BLaER1 treated with 17β-estradiol and CSF1 and Interleukin-3, amounts not matched to agents 10 nM and 100 nM (cell line): ENCODE measurements at regions not wholly inside any gene's neighbourhood (a gene's known extent, or its start where the extent isn't known, plus 50 kb on each side); places are given as distances from the start of the nearest gene placed in this dataset.

Source experiments
- H3K27ac ChIP-seq, 11 experiments: shearing (Covaris generic); formaldehyde crosslinking; 2 replicates each; pipeline ENCODE4 v1.8.1; 2022
- H3K27me3 ChIP-seq, 11 experiments: shearing (Covaris generic); formaldehyde crosslinking; 2 replicates each; pipeline ENCODE4 v1.8.1; 2022
- H3K36me3 ChIP-seq, 11 experiments: shearing (Covaris generic); formaldehyde crosslinking; 2 replicates each; pipeline ENCODE4 v1.8.1; 2022
- H3K4me1 ChIP-seq, 10 experiments: shearing (Covaris generic); formaldehyde crosslinking; 2 replicates each; pipeline ENCODE4 v1.8.1; 2022
- H3K4me2 ChIP-seq, 11 experiments: shearing (Covaris generic); formaldehyde crosslinking; 2 replicates each; pipeline ENCODE4 v1.8.1; 2022
- H3K4me3 ChIP-seq, 10 experiments: shearing (Covaris generic); formaldehyde crosslinking; 2 replicates each; pipeline ENCODE4 v1.8.1; 2022
- H3K9ac ChIP-seq, 11 experiments: shearing (Covaris generic); formaldehyde crosslinking; 2 replicates each; pipeline ENCODE4 v1.8.1; 2022
- H3K9me3 ChIP-seq, 11 experiments: shearing (Covaris generic); formaldehyde crosslinking; replicated peaks in 1 of 11; 2 replicates each; pipeline ENCODE4 v1.8.1; 2022
- H4K20me1 ChIP-seq, 11 experiments: shearing (Covaris generic); formaldehyde crosslinking; 2 replicates each; pipeline ENCODE4 v1.8.1; 2022
- Cebpa-rat ChIP-seq, 11 experiments: shearing (Covaris generic); IDR thresholded peaks; 2 replicates each; pipeline ENCODE4 v1.8.1; 2022

GRCh38 chr4:145427991-145428390, 53.7 kb upstream of the SMAD1 start:
- H3K4me3 ChIP-seq, result no peak overlapping the region
- TF ChIP-seq Cebpa-rat (IDR thresholded peaks at IDR 0.05), result no peak

GRCh38 chr4:145427221-145427620, 54.4 kb upstream of the SMAD1 start:
- Histone ChIP-seq H3K27me3 (no peaks in the 10 kb centered on the region), H3K4me3 (no peak overlapping the region), H3K4me2 (no peak overlapping the region), H3K9ac (no peak overlapping the region), H3K27ac (no peak overlapping the region), H3K36me3 (no peaks in the 10 kb centered on the region), H4K20me1 (no peaks in the 10 kb centered on the region), H3K4me1 (no peaks in the 10 kb centered on the region), H3K9me3 (peaks cover 12 to 28% (median 18%) of the 10 kb centered on the region in 11 experiments; a peak in 20 of 22 replicates)
- no peak for TF ChIP-seq Cebpa-rat (IDR thresholded peaks at IDR 0.05)

More at GRCh38 chr4:145427991-145428390, 53.7 kb upstream of the SMAD1 start:
- no peak overlapping the region for H3K4me2 ChIP-seq
- H4K20me1 ChIP-seq, result no peaks in the 10 kb centered on the region
- no peak overlapping the region for H3K27ac ChIP-seq
- no peak overlapping the region for H3K9ac ChIP-seq
- peaks cover 12 to 28% (median 18%) of the 10 kb centered on the region in 11 experiments; a peak in 20 of 22 replicates for H3K9me3 ChIP-seq
- no peaks in the 10 kb centered on the region for H3K36me3 ChIP-seq
- no peaks in the 10 kb centered on the region for H3K4me1 ChIP-seq
- H3K27me3 ChIP-seq, result no peaks in the 10 kb centered on the region

- Histone ChIP-seq H3K4me1 (no peaks in the 10 kb centered on the region), H3K9ac (no peak overlapping the region), H4K20me1 (no peaks in the 10 kb centered on the region), H3K4me2 (no peak overlapping the region), H3K27me3 (no peaks in the 10 kb centered on the region), H3K4me3 (no peak overlapping the region), H3K9me3 (peaks cover 12 to 28% (median 18%) of the 10 kb centered on the region in 11 experiments; a peak in 20 of 22 replicates), H3K36me3 (no peaks in the 10 kb centered on the region), H3K27ac (no peak overlapping the region)
- no peak for TF ChIP-seq Cebpa-rat (IDR thresholded peaks at IDR 0.05)
These were observed 58.5 kb upstream of the SMAD1 start for GRCh38 chr4:145423017-145423708.

GRCh38 chr4:145420595-145421214, 60.9 kb upstream of the SMAD1 start:
- H3K4me1 ChIP-seq, result no peaks in the 10 kb centered on the region
- no peaks in the 10 kb centered on the region for H3K27me3 ChIP-seq
- H3K36me3 ChIP-seq, result no peaks in the 10 kb centered on the region
- TF ChIP-seq Cebpa-rat (IDR thresholded peaks at IDR 0.05), result no peak
- H3K4me2 ChIP-seq, result no peak overlapping the region
- H4K20me1 ChIP-seq, result no peaks in the 10 kb centered on the region
- H3K9ac ChIP-seq, result no peak overlapping the region
- H3K27ac ChIP-seq, result no peak overlapping the region
- H3K4me3 ChIP-seq, result no peak overlapping the region
- peaks cover 12 to 28% (median 18%) of the 10 kb centered on the region in 11 experiments; a peak in 20 of 22 replicates for H3K9me3 ChIP-seq

- Histone ChIP-seq H3K4me3 (no peak overlapping the region), H3K4me2 (no peak overlapping the region), H3K9me3 (peaks cover 2 to 10% (median 6%) of the 10 kb centered on the region in 11 experiments; a peak in 19 of 22 replicates), H4K20me1 (no peaks in the 10 kb centered on the region), H3K36me3 (no peaks in the 10 kb centered on the region), H3K27ac (no peak overlapping the region), H3K27me3 (no peaks in the 10 kb centered on the region), H3K9ac (no peak overlapping the region), H3K4me1 (no peaks in the 10 kb centered on the region)
- TF ChIP-seq Cebpa-rat (IDR thresholded peaks at IDR 0.05), result no peak
These were observed 62.9 kb upstream of the SMAD1 start for GRCh38 chr4:145418739-145419138.

- Histone ChIP-seq H3K4me3 (no peak overlapping the region), H3K27ac (no peak overlapping the region), H3K9me3 (no peaks in the 10 kb centered on the region), H3K4me2 (no peak overlapping the region), H3K9ac (no peak overlapping the region), H3K4me1 (no peaks in the 10 kb centered on the region), H3K36me3 (no peaks in the 10 kb centered on the region), H3K27me3 (no peaks in the 10 kb centered on the region), H4K20me1 (no peaks in the 10 kb centered on the region)
- no peak for TF ChIP-seq Cebpa-rat (IDR thresholded peaks at IDR 0.05)
These were observed 64.1 kb upstream of the SMAD1 start for GRCh38 chr4:145417348-145418130.

- Histone ChIP-seq H3K27ac (no peak overlapping the region), H3K4me3 (no peak overlapping the region), H3K4me2 (no peak overlapping the region), H3K4me1 (no peaks in the 10 kb centered on the region), H4K20me1 (no peaks in the 10 kb centered on the region), H3K9me3 (no peaks in the 10 kb centered on the region), H3K9ac (no peak overlapping the region), H3K36me3 (no peaks in the 10 kb centered on the region), H3K27me3 (no peaks in the 10 kb centered on the region)
- no peak for TF ChIP-seq Cebpa-rat (IDR thresholded peaks at IDR 0.05)
These were observed 66.8 kb upstream of the SMAD1 start for GRCh38 chr4:145414841-145415240.

GRCh38 chr4:145414226-145414625, 67.4 kb upstream of the SMAD1 start:
- H3K27ac ChIP-seq, result no peak overlapping the region
- no peaks in the 10 kb centered on the region for H3K4me1 ChIP-seq
- TF ChIP-seq Cebpa-rat (IDR thresholded peaks at IDR 0.05), result no peak
- no peaks in the 10 kb centered on the region for H3K27me3 ChIP-seq
- H3K4me3 ChIP-seq, result no peak overlapping the region
- no peak overlapping the region for H3K9ac ChIP-seq
- H3K9me3 ChIP-seq, result no peaks in the 10 kb centered on the region
- no peak overlapping the region for H3K4me2 ChIP-seq
- H3K36me3 ChIP-seq, result no peaks in the 10 kb centered on the region
- H4K20me1 ChIP-seq, result no peaks in the 10 kb centered on the region

- no peak for TF ChIP-seq Cebpa-rat (IDR thresholded peaks at IDR 0.05)
These were observed 74.7 kb upstream of the SMAD1 start for GRCh38 chr4:145406970-145407369.

More at GRCh38 chr4:145406970-145407369, 74.7 kb upstream of the SMAD1 start:
- no peak overlapping the region for H3K4me2 ChIP-seq
- no peaks in the 10 kb centered on the region for H3K4me1 ChIP-seq
- H3K4me3 ChIP-seq, result no peak overlapping the region
- H3K27ac ChIP-seq, result no peak overlapping the region
- H3K27me3 ChIP-seq, result no peaks in the 10 kb centered on the region
- no peak overlapping the region for H3K9ac ChIP-seq
- no peaks in the 10 kb centered on the region for H3K36me3 ChIP-seq
- peaks cover 0 to 6% (median 0%) of the 10 kb centered on the region in 11 experiments; a peak in 4 of 22 replicates for H3K9me3 ChIP-seq
- no peaks in the 10 kb centered on the region for H4K20me1 ChIP-seq
